Trophoblast cell (in vitro differentiated cells and primary cell): ENCODE measurements at regions not wholly inside any gene's neighbourhood (a gene's known extent, or its start where the extent isn't known, plus 50 kb on each side); places are given as distances from the start of the nearest gene placed in this dataset.

Experiments
- DNase-seq, 2 donors: peaks; one replicate each; pipeline ENCODE4 v3.0.0-alpha.2; 2016
- H2AFZ ChIP-seq: 2 replicates; pipeline ENCODE4 v1.6.1; 2013; ENCODE audit warnings: low read length, moderate library complexity, mild to moderate bottlenecking; ENCODE audit not compliant: insufficient read depth, poor library complexity
- H2AK5ac ChIP-seq: 2 replicates; pipeline ENCODE4 v1.6.1; 2013; ENCODE audit warnings: mild to moderate bottlenecking, low read length
- H2BK120ac ChIP-seq: 2 replicates; pipeline ENCODE4 v1.6.1; 2013; ENCODE audit warnings: low read length, mild to moderate bottlenecking, moderate library complexity; ENCODE audit not compliant: insufficient read depth, poor library complexity
- H2BK12ac ChIP-seq: 2 replicates; pipeline ENCODE4 v1.6.1; 2013; ENCODE audit warnings: mild to moderate bottlenecking, low read length, moderate library complexity
- H2BK5ac ChIP-seq: 2 replicates; pipeline ENCODE4 v1.6.1; 2013; ENCODE audit warnings: low read length, low read depth, moderate library complexity, mild to moderate bottlenecking; ENCODE audit not compliant: poor library complexity
- H3K14ac ChIP-seq: 2 replicates; pipeline ENCODE4 v1.6.1; 2013; ENCODE audit warnings: mild to moderate bottlenecking, low read length
- H3K18ac ChIP-seq: 2 replicates; pipeline ENCODE4 v1.6.1; 2013; ENCODE audit warnings: mild to moderate bottlenecking, low read length
- H3K23ac ChIP-seq: 2 replicates; pipeline ENCODE4 v1.6.1; 2013; ENCODE audit warnings: low read length
- H3K27ac ChIP-seq: 2 replicates; pipeline ENCODE4 v1.5.1; 2013; ENCODE audit warnings: low read depth, mild to moderate bottlenecking, inconsistent platforms, low read length, moderate library complexity
- H3K27me3 ChIP-seq: 2 replicates; pipeline ENCODE4 v1.6.1; 2013; ENCODE audit warnings: inconsistent platforms, mild to moderate bottlenecking, low read length, moderate library complexity; ENCODE audit not compliant: insufficient read depth
- H3K36me3 ChIP-seq, 2 experiments: 1 replicate in 1 of 2; 2 replicates in 1 of 2; pipeline ENCODE4 v1.6.1; 2013; ENCODE audit warnings: low read length in 2 of 2, mild to moderate bottlenecking in 2 of 2, moderate library complexity in 1 of 2; ENCODE audit not compliant: insufficient read depth in 2 of 2, control insufficient read depth in 1 of 2
- H3K4ac ChIP-seq: 2 replicates; pipeline ENCODE4 v1.6.1; 2013; ENCODE audit warnings: low read depth, mild to moderate bottlenecking, low read length, moderate library complexity
- H3K4me1 ChIP-seq, 2 experiments: 1 replicate in 1 of 2; 2 replicates in 1 of 2; pipeline ENCODE4 v1.6.1; 2013; ENCODE audit warnings: low read length in 2 of 2, mild to moderate bottlenecking in 2 of 2, moderate library complexity in 1 of 2; ENCODE audit not compliant: insufficient read depth in 2 of 2, control insufficient read depth in 1 of 2
- H3K4me2 ChIP-seq: 2 replicates; pipeline ENCODE4 v1.6.1; 2013; ENCODE audit warnings: inconsistent platforms, mild to moderate bottlenecking, low read length, moderate library complexity
- H3K4me3 ChIP-seq: 2 replicates; pipeline ENCODE4 v1.5.1; 2013; ENCODE audit warnings: mild to moderate bottlenecking, low read depth, low read length, inconsistent platforms
- H3K79me1 ChIP-seq: one replicate; pipeline ENCODE4 v1.6.1; 2013; ENCODE audit warnings: low read length
- H3K79me2 ChIP-seq: 2 replicates; pipeline ENCODE4 v1.6.1; 2013; ENCODE audit warnings: low read length, mild to moderate bottlenecking; ENCODE audit not compliant: control insufficient read depth, insufficient read depth, poor library complexity
- H3K9ac ChIP-seq: 2 replicates; pipeline ENCODE4 v1.6.1; 2013; ENCODE audit warnings: mild to moderate bottlenecking, low read length
- H3K9me3 ChIP-seq: 2 replicates; pipeline ENCODE4 v1.6.1; 2013; ENCODE audit warnings: low read depth, mild to moderate bottlenecking, control low read depth, inconsistent platforms, low read length; ENCODE audit not compliant: insufficient read depth
- H4K12ac ChIP-seq: 2 replicates; pipeline ENCODE4 v1.6.1; 2013; ENCODE audit warnings: low read depth, mild to moderate bottlenecking, low read length, moderate library complexity
- H4K8ac ChIP-seq: 2 replicates; pipeline ENCODE4 v1.6.1; 2013; ENCODE audit warnings: low read depth, mild to moderate bottlenecking, low read length, moderate library complexity
- H4K91ac ChIP-seq: one replicate; pipeline ENCODE4 v1.6.1; 2013; ENCODE audit warnings: low read depth, mild to moderate bottlenecking, low read length, moderate library complexity
- WGBS: extraction: QIAGEN DNeasy Blood & Tissue Kit; methylation state at CpG from one replicate; pipeline ENCODE4 v1.1.7; 2013; ENCODE audit warnings: missing lambda C conversion rate; ENCODE audit not compliant: insufficient read length, insufficient coverage; ENCODE audit errors: extremely low coverage; 5-methylcytosine and 5-hydroxymethylcytosine counted together

DNA sequence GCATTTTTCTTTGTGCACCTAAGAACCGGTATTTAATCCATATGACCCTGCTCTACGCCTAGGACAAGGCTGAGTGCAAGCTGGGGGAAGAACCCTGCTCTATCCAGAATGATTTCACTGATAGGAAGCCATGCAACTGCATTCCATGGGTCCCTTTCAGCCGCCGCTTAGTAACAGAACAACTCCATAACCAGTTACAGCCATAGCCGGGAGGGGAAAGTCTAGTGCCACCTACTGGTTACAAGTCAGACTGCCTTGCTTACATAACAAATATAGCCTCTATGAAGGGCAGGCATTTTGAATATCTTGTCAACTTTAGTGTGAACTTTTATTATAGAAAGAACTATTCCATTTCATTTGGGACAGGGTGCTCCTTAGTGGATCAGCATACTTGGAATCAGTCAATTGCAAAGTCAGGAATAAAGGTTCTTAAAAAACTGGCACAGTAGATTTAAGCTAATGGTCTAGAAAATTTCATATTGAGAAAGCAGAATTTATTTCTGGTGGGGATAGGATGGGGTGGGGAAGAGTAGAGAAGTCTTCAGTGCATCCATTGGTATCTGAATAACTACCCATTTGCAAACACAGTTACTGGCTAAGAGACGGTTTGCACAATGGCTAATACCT is 521.7 kb downstream of the ADRA2A start:
- Histone ChIP-seq H3K79me2 (no peaks in the 10 kb centered on the region), H3K27ac (no peak overlapping the region), H3K4me2 (no peak overlapping the region), H4K12ac (no peak overlapping the region), H3K9me3 (no peaks in the 10 kb centered on the region), H2BK5ac (no peak overlapping the region), H2BK120ac (no peak overlapping the region), H3K23ac (no peak overlapping the region), H4K91ac (no peak overlapping the region), H2AK5ac (no peak overlapping the region), H3K27me3 (no peaks in the 10 kb centered on the region), H3K18ac (no peak overlapping the region), H4K8ac (no peak overlapping the region), H3K14ac (no peak overlapping the region), H3K36me3 (no peaks in the 10 kb centered on the region), H3K9ac (no peak overlapping the region), H2AFZ (no peak overlapping the region), H3K4ac (no peak overlapping the region), H2BK12ac (no peak overlapping the region), H3K79me1 (no peaks in the 10 kb centered on the region), H3K4me3 (no peak overlapping the region), H3K4me1 (peaks cover 0 to 2% of the 10 kb centered on the region in 2 experiments)
- peak; percentile 82 to 95 for DNase-seq
- no CpG with 5 or more reads among the region's 6 CpGs for WGBS

DNA sequence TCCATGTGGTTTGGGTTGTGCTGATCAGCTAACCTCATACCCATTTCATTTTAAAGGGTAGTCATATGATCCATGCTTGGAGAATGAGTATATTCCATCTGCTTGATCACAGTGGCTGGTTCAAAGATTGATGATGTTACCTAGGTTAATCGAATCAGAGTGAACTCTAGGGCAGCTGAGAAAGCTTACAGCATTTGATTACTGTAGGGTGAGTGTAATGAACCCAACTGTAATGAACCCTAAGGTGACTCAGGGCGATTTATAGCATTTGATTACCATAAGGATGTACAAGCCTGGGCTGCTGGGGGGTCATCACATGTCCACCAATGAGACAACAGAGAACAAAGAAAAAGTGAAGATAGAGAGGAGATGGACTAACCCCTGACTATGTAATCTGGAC is 523.1 kb downstream of the ADRA2A start:
- Histone ChIP-seq H3K27ac (no peak overlapping the region), H3K18ac (no peak overlapping the region), H3K36me3 (no peaks in the 10 kb centered on the region), H2BK120ac (no peak overlapping the region), H3K4ac (no peak overlapping the region), H3K4me3 (no peak overlapping the region), H2BK12ac (no peak overlapping the region), H4K8ac (no peak overlapping the region), H3K27me3 (no peaks in the 10 kb centered on the region), H2AFZ (no peak overlapping the region), H4K91ac (no peak overlapping the region), H2AK5ac (no peak overlapping the region), H3K9ac (no peak overlapping the region), H3K4me2 (no peak overlapping the region), H3K14ac (no peak overlapping the region), H3K4me1 (peaks cover 0 to 2% of the 10 kb centered on the region in 2 experiments), H3K79me1 (no peaks in the 10 kb centered on the region), H3K9me3 (no peaks in the 10 kb centered on the region), H3K23ac (no peak overlapping the region), H2BK5ac (no peak overlapping the region), H4K12ac (no peak overlapping the region), H3K79me2 (no peaks in the 10 kb centered on the region)
- DNase-seq, result no peak
- no CpG with 5 or more reads among the region's 2 CpGs for WGBS

DNA sequence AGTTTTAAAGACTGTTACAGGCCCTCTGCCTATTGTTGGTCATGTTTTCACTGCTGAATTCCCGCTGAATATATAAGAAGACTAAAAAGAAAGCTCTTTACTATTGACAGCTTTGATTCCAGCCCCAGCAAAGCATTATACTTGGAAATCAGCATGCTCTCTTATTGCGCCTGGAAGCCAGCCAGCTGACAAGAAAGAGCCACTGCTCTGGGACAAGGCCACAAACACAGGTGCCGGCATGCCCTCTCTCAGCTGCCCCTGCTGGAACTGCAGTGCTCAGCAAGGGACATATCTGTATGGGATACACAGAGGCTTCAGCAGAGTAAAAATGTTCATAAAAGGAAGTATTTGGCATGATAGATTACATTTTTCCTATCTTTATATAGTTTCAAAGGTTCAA is 523.9 kb downstream of the ADRA2A start:
- H2AFZ ChIP-seq, result no peak overlapping the region

DNA sequence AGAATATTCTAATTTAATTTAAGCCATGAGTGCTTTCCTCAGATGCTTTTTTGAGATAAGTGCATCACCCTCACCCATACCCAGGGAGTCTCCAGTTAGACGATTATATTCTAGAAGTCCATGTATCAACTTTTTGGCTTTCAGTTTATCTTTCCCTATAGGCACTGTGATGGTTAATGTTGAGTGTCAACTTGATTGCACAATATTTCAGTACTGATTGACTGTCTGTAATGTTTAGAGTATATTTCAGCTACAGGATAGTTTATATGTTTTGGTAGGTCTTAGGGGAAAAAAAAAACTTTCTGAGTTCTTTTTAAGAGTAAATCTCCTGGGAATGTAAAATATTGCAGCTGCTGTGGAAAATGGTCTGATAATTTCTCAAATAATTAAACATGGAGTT is 535.4 kb downstream of the ADRA2A start:
- Histone ChIP-seq H3K9ac (no peak overlapping the region), H3K4me3 (no peak overlapping the region), H4K12ac (no peak overlapping the region), H3K27me3 (no peaks in the 10 kb centered on the region), H3K27ac (no peak overlapping the region), H4K91ac (no peak overlapping the region), H3K79me1 (no peaks in the 10 kb centered on the region), H3K9me3 (no peaks in the 10 kb centered on the region), H2BK5ac (no peak overlapping the region), H3K4me1 (no peaks in the 10 kb centered on the region), H4K8ac (no peak overlapping the region), H3K4me2 (no peak overlapping the region), H3K4ac (no peak overlapping the region), H2AK5ac (no peak overlapping the region), H3K14ac (no peak overlapping the region), H2AFZ (no peak overlapping the region), H3K23ac (no peak overlapping the region), H2BK12ac (no peak overlapping the region), H3K79me2 (no peaks in the 10 kb centered on the region), H3K36me3 (no peaks in the 10 kb centered on the region), H2BK120ac (no peak overlapping the region), H3K18ac (no peak overlapping the region)
- DNase-seq, result no peak
- no CpG with 5 or more reads among the region's 1 CpG for WGBS

More for the DNA sequence above, 523.9 kb downstream of the ADRA2A start:
- Histone ChIP-seq H4K91ac (no peak overlapping the region), H2BK12ac (no peak overlapping the region), H3K79me2 (no peaks in the 10 kb centered on the region), H3K9me3 (no peaks in the 10 kb centered on the region), H3K27ac (no peak overlapping the region), H3K4me1 (peaks cover 0 to 2% of the 10 kb centered on the region in 2 experiments), H2BK120ac (no peak overlapping the region), H3K18ac (no peak overlapping the region), H3K4me3 (no peak overlapping the region), H3K23ac (no peak overlapping the region), H2BK5ac (no peak overlapping the region), H4K12ac (no peak overlapping the region), H3K4me2 (no peak overlapping the region), H3K36me3 (no peaks in the 10 kb centered on the region), H3K27me3 (no peaks in the 10 kb centered on the region), H3K79me1 (no peaks in the 10 kb centered on the region), H3K4ac (no peak overlapping the region), H3K9ac (no peak overlapping the region), H2AK5ac (no peak overlapping the region), H4K8ac (no peak overlapping the region), H3K14ac (no peak overlapping the region)
- no CpG with 5 or more reads among the region's 3 CpGs for WGBS
- DNase-seq, result no peak
